Ammon's horn (tissue), 1 donor: ENCODE measurements at regions not wholly inside any gene's neighbourhood (a gene's known extent, or its start where the extent isn't known, plus 50 kb on each side); places are given as distances from the start of the nearest gene placed in this dataset.

Experiments used
- DNase-seq: peaks from one replicate; pipeline ENCODE4 v3.0.0-alpha.2; 2016; ENCODE audit warnings: low spot score

- no peak for DNase-seq
These were observed 66.1 kb upstream of the APCDD1 start for GRCh38 chr18:10388373-10388772.

GRCh38 chr18:10391506-10391905 lies 62.9 kb upstream of the APCDD1 start:
- DNase-seq, result no peak

- DNase-seq, result no peak
These were observed 57.4 kb upstream of the APCDD1 start for GRCh38 chr18:10397004-10397403.

- DNase-seq, result peak; percentile 69
These were observed 55.9 kb upstream of the APCDD1 start for GRCh38 chr18:10398571-10398970.

DNA sequence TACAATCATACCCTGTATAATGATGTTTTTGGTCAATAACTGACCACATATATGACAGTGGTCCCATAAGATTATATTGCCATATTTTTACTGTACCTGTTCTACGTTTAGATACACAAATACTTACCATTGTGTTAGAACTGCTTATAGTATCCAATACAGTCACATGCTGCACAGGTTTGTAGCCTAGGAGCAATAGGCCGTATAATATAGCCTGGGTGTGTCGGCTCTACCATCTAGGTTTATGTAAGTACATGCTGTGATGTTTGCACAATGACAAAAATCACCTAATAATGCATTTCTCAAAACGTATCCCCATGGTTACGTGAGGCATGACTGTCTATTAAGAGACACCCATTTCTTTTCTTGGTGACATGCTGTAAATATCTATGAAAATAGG lies 55.0 kb upstream of the APCDD1 start:
- DNase-seq, result no peak

GRCh38 chr18:10400534-10401307 lies 53.7 kb upstream of the APCDD1 start:
- no peak for DNase-seq

GRCh38 chr18:10401521-10401920 lies 52.9 kb upstream of the APCDD1 start:
- DNase-seq, result no peak

GRCh38 chr18:10401930-10402329 lies 52.5 kb upstream of the APCDD1 start:
- no peak for DNase-seq

DNA sequence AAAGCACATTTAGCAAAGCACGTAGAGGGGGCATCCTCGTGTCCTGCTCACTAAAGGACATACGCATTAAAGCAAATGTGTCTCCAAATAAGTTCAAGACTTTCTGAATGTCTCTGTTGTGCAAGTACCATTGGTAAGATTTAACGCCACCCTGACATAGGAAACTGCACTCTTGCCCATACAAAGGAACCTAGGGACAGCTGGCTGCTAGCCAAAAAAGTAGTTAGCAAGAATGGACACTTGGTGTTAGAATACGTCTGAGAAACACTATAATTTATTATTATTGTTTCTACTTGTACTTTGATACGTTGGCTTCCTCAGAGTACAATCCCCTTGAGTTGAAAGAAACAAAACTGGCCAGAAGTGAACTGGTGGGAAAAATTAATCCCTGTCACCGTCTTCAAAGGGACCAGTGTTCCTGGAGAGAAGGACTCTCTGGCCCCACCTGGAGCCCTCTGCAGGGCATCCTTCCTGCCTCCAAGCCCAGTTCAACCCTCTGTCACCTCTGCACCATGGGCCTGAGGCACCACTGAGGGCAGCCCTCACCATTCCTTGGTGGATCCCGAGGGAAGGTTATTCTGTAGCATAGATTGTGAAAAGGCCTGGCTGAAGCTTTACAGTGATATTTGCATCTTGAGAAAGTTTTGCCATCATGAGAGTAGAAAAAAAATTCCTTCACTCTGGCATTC lies 51.4 kb upstream of the APCDD1 start:
- no peak for DNase-seq

GRCh38 chr18:10403708-10404107 lies 50.7 kb upstream of the APCDD1 start:
- DNase-seq, result no peak

DNA sequence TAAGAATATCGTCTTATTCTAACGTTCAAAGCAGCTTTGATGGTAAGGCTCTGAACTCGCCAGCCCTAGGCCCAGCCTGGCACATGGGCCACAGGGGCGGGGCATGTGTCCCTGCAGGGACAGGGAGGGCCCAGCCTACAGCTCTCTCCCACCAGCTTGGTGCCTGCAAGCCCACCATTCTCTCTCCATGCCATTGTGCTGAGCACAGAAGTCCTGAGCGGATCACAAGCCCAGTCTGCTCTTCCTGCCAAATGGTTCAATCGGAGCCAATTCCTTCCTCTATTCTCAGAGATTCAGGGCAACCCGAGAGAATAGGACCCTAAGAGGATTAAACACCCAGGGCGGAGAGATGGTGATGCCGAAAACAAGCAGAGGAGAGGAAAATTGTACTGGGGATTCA lies 50.3 kb upstream of the APCDD1 start:
- peak; percentile 76 for DNase-seq
